ENCODE measurements at regions not wholly inside any gene's neighbourhood (a gene's known extent, or its start where the extent isn't known, plus 50 kb on each side); places are given as distances from the start of the nearest gene placed in this dataset.
"Not testable (repeated sequence)": the region's sequence is repeated elsewhere in the genome, so short reads cannot be mapped to it uniquely, and the experiment has no call there.

GRCh38 chr18:51463483-51464136 is 266.1 kb upstream of the MEX3C start:
- no peak for DNase-seq

GRCh38 chr18:51478908-51479307 is 281.4 kb upstream of the MEX3C start:
- no peak for DNase-seq

- DNase-seq = no peak
Measured at GRCh38 chr18:51479736-51480135, 282.3 kb upstream of the MEX3C start.

- DNase-seq = no peak
Measured at GRCh38 chr18:51480407-51481261, 283.2 kb upstream of the MEX3C start.

- no peak for DNase-seq
Measured at GRCh38 chr18:51486735-51487366, 289.4 kb upstream of the MEX3C start.

- DNase-seq = no peak
Measured at GRCh38 chr18:51490417-51490816, 292.9 kb upstream of the MEX3C start.

- DNase-seq = no peak
Measured at GRCh38 chr18:51490860-51491259, 293.4 kb upstream of the MEX3C start.

- DNase-seq = no peak
Measured at GRCh38 chr18:51491678-51492372, 294.3 kb upstream of the MEX3C start.

GRCh38 chr18:51498085-51498855 is 300.8 kb upstream of the MEX3C start:
- no peak for DNase-seq

- DNase-seq = no peak
Measured at GRCh38 chr18:51503351-51503750, 305.9 kb upstream of the MEX3C start.

- no peak for DNase-seq
Measured at GRCh38 chr18:51506811-51507210, 309.3 kb upstream of the MEX3C start.

GRCh38 chr18:51508410-51508809 is 310.9 kb upstream of the MEX3C start:
- DNase-seq = not testable (repeated sequence)

- no peak for DNase-seq
Measured at GRCh38 chr18:51510020-51510419, 312.5 kb upstream of the MEX3C start.

GRCh38 chr18:51513517-51513916 is 316.0 kb upstream of the MEX3C start:
- DNase-seq = no peak

GRCh38 chr18:51514128-51514527 is 316.6 kb upstream of the MEX3C start:
- no peak for DNase-seq

- DNase-seq = no peak
Measured at GRCh38 chr18:51516478-51517038, 319.1 kb upstream of the MEX3C start.

GRCh38 chr18:51519571-51519970 is 322.1 kb upstream of the MEX3C start:
- DNase-seq = no peak

- DNase-seq = no peak
Measured at GRCh38 chr18:51520676-51521180, 323.2 kb upstream of the MEX3C start.

- DNase-seq = no peak
Measured at GRCh38 chr18:51522338-51522737, 324.9 kb upstream of the MEX3C start.

GRCh38 chr18:51522821-51523220 is 325.3 kb upstream of the MEX3C start:
- DNase-seq = no peak

- no peak for DNase-seq
Measured at GRCh38 chr18:51523671-51524070, 326.2 kb upstream of the MEX3C start.
